ENCODE measurements at regions not wholly inside any gene's neighbourhood (a gene's known extent, or its start where the extent isn't known, plus 50 kb on each side); places are given as distances from the start of the nearest gene placed in this dataset.

- Histone ChIP-seq H3K9ac (ENCODE audit: low read length) (no peak overlapping the region), H3K79me2 (ENCODE audit: insufficient read depth, low read length) (no peaks in the 10 kb centered on the region), H3K27me3 (ENCODE audit: insufficient read depth, low read length) (no peaks in the 10 kb centered on the region), H2AFZ (ENCODE audit: low read depth, low read length) (no peak overlapping the region), H4K20me1 (ENCODE audit: insufficient read depth, low read length) (no peaks in the 10 kb centered on the region), H3K4me3 (ENCODE audit: insufficient read depth, low read depth, low read length) (no peak overlapping the region), H3K9me3 (ENCODE audit: insufficient read depth, low read depth, low read length) (no peaks in the 10 kb centered on the region), H3K4me2 (ENCODE audit: low read length) (peak overlapping the region; percentile 19), H3K36me3 (ENCODE audit: insufficient read depth, low read length) (no peaks in the 10 kb centered on the region), H3K4me1 (ENCODE audit: insufficient read depth, low read length) (peaks cover 11% of the 10 kb centered on the region), H3K27ac (ENCODE audit: low read depth, low read length) (no peak overlapping the region)
- peaks cover 4% of the 10 kb centered on the region for H3K36me3 Mint-ChIP-seq (ENCODE audit: low read depth, unreplicated experiment)
- FAIRE-seq, result peak; percentile 59
- H3K27ac Mint-ChIP-seq (ENCODE audit: unreplicated experiment), result peak overlapping the region; percentile 93
- H3K9me3 Mint-ChIP-seq (ENCODE audit: unreplicated experiment), result peaks cover 7% of the 10 kb centered on the region
- no peak overlapping the region for H3K4me3 Mint-ChIP-seq (ENCODE audit: unreplicated experiment)
- H3K4me1 Mint-ChIP-seq (ENCODE audit: low read depth, unreplicated experiment), result peaks cover 28% of the 10 kb centered on the region
- TF ChIP-seq EZH2 (IDR thresholded peaks at IDR 0.05; ENCODE audit: insufficient read depth, low read length) (no peak), CTCF (IDR thresholded peaks at IDR 0.05; ENCODE audit: insufficient read depth, low read depth, low read length) (no peak)
- peak; percentile 64 for DNase-seq (ENCODE audit: low read depth)
- no peaks in the 10 kb centered on the region for H3K27me3 Mint-ChIP-seq (ENCODE audit: low read depth, unreplicated experiment)
These were observed 143.2 kb upstream of the ANKH start for GRCh38 chr5:15014809-15015208.

- Histone ChIP-seq H2AFZ (ENCODE audit: low read depth, low read length) (no peak overlapping the region), H3K79me2 (ENCODE audit: insufficient read depth, low read length) (no peaks in the 10 kb centered on the region), H3K4me1 (ENCODE audit: insufficient read depth, low read length) (peaks cover 20% of the 10 kb centered on the region), H3K36me3 (ENCODE audit: insufficient read depth, low read length) (no peaks in the 10 kb centered on the region), H3K9ac (ENCODE audit: low read length) (no peak overlapping the region), H4K20me1 (ENCODE audit: insufficient read depth, low read length) (no peaks in the 10 kb centered on the region), H3K4me2 (ENCODE audit: low read length) (no peak overlapping the region), H3K27ac (ENCODE audit: low read depth, low read length) (no peak overlapping the region), H3K9me3 (ENCODE audit: insufficient read depth, low read depth, low read length) (no peaks in the 10 kb centered on the region), H3K27me3 (ENCODE audit: insufficient read depth, low read length) (no peaks in the 10 kb centered on the region), H3K4me3 (ENCODE audit: insufficient read depth, low read depth, low read length) (no peak overlapping the region)
- H3K27me3 Mint-ChIP-seq (ENCODE audit: low read depth, unreplicated experiment), result no peaks in the 10 kb centered on the region
- H3K27ac Mint-ChIP-seq (ENCODE audit: unreplicated experiment), result peak overlapping the region; percentile 62
- H3K9me3 Mint-ChIP-seq (ENCODE audit: unreplicated experiment), result peaks cover 7% of the 10 kb centered on the region
- DNase-seq (ENCODE audit: low read depth) (peak; percentile 55), FAIRE-seq (peak; percentile 45)
- TF ChIP-seq CTCF (IDR thresholded peaks at IDR 0.05; ENCODE audit: insufficient read depth, low read depth, low read length), result peak; percentile 66
- TF ChIP-seq EZH2 (IDR thresholded peaks at IDR 0.05; ENCODE audit: insufficient read depth, low read length), result no peak
- no peak overlapping the region for H3K4me3 Mint-ChIP-seq (ENCODE audit: unreplicated experiment)
- H3K4me1 Mint-ChIP-seq (ENCODE audit: low read depth, unreplicated experiment), result peaks cover 32% of the 10 kb centered on the region
- peaks cover 4% of the 10 kb centered on the region for H3K36me3 Mint-ChIP-seq (ENCODE audit: low read depth, unreplicated experiment)
These were observed 142.3 kb upstream of the ANKH start for GRCh38 chr5:15013654-15014463.

- Histone ChIP-seq H3K4me2 (ENCODE audit: low read length) (no peak overlapping the region), H3K4me3 (ENCODE audit: insufficient read depth, low read depth, low read length) (no peak overlapping the region), H3K27ac (ENCODE audit: low read depth, low read length) (no peak overlapping the region), H3K9ac (ENCODE audit: low read length) (no peak overlapping the region), H3K79me2 (ENCODE audit: insufficient read depth, low read length) (no peaks in the 10 kb centered on the region), H3K9me3 (ENCODE audit: insufficient read depth, low read depth, low read length) (no peaks in the 10 kb centered on the region), H3K36me3 (ENCODE audit: insufficient read depth, low read length) (no peaks in the 10 kb centered on the region), H4K20me1 (ENCODE audit: insufficient read depth, low read length) (no peaks in the 10 kb centered on the region), H3K27me3 (ENCODE audit: insufficient read depth, low read length) (no peaks in the 10 kb centered on the region), H2AFZ (ENCODE audit: low read depth, low read length) (no peak overlapping the region), H3K4me1 (ENCODE audit: insufficient read depth, low read length) (peaks cover 33% of the 10 kb centered on the region)
- H3K27me3 Mint-ChIP-seq (ENCODE audit: low read depth, unreplicated experiment), result no peaks in the 10 kb centered on the region
- H3K4me3 Mint-ChIP-seq (ENCODE audit: unreplicated experiment), result no peak overlapping the region
- H3K9me3 Mint-ChIP-seq (ENCODE audit: unreplicated experiment), result peaks cover under 1% of the 10 kb centered on the region
- FAIRE-seq (no peak), DNase-seq (ENCODE audit: low read depth) (no peak)
- peaks cover 1% of the 10 kb centered on the region for H3K36me3 Mint-ChIP-seq (ENCODE audit: low read depth, unreplicated experiment)
- TF ChIP-seq EZH2 (IDR thresholded peaks at IDR 0.05; ENCODE audit: insufficient read depth, low read length), result no peak
- TF ChIP-seq CTCF (IDR thresholded peaks at IDR 0.05; ENCODE audit: insufficient read depth, low read depth, low read length), result no peak
- peaks cover 46% of the 10 kb centered on the region for H3K4me1 Mint-ChIP-seq (ENCODE audit: low read depth, unreplicated experiment)
- H3K27ac Mint-ChIP-seq (ENCODE audit: unreplicated experiment), result no peak overlapping the region
These were observed 140.5 kb upstream of the ANKH start for GRCh38 chr5:15012061-15012460.

Measured in astrocyte (in vitro differentiated cells and primary cell).